SK-N-SH (cell line): ENCODE measurements at regions not wholly inside any gene's neighbourhood (a gene's known extent, or its start where the extent isn't known, plus 50 kb on each side); places are given as distances from the start of the nearest gene placed in this dataset.
A peak's percentile ranks its signal among the peaks of the same experiment; 100 is the strongest.

Experiments used
- CTCF ChIA-PET: fragments of 300-600, 350-600 bp; formaldehyde crosslinking; extraction: SDS; loops from one replicate; lab custom pipeline; 2021; lab: Yijun Ruan, JAX
- POLR2A ChIA-PET: fragments of 350-600 bp; sonication (Branson Sonifier 250); formaldehyde crosslinking; extraction: SDS; loops from one replicate; lab custom pipeline; 2020; ENCODE audit warnings: antibody characterized with exemption, inconsistent platforms; lab: Yijun Ruan, JAX
- DNase-seq: peaks from one replicate; pipeline ENCODE4 v3.0.0; 2012
- H2AFZ ChIP-seq: fragments of 200-600 bp; sonication (generic); 2 replicates; pipeline ENCODE4 v1.8.1; 2016; ENCODE audit warnings: antibody characterized with exemption, mild to moderate bottlenecking, low read depth
- H3F3A ChIP-seq: fragments of 200-600 bp; sonication (generic); replicated peaks from 2 replicates; pipeline ENCODE3; 2016; ENCODE audit warnings: antibody characterized with exemption, mild to moderate bottlenecking; ENCODE audit not compliant: insufficient read depth
- H3K27ac ChIP-seq, 2 experiments: fragments of 200-500 bp in 1 of 2; fragments of 200-600 bp in 1 of 2; sonication (Bioruptor generic) in 1 of 2; sonication (generic), shearing (Covaris generic) in 1 of 2; 2 replicates each; pipeline versions ENCODE4 v1.5.1 to v1.6.1; 2014 to 2016; ENCODE audit warnings: low read depth in 2 of 2, inconsistent platforms in 1 of 2, low read length in 1 of 2, mild to moderate bottlenecking in 1 of 2, mixed read lengths in 1 of 2
- H3K27me3 ChIP-seq: fragments of 200-600 bp; sonication (generic), shearing (Covaris generic); 2 replicates; pipeline ENCODE4 v1.6.1; 2016; ENCODE audit warnings: mixed run types; ENCODE audit not compliant: insufficient read depth
- H3K36me3 ChIP-seq, 2 experiments: fragments of 200-500 bp in 1 of 2; fragments of 200-600 bp in 1 of 2; sonication (Bioruptor generic) in 1 of 2; sonication (generic) in 1 of 2; replicated peaks in 1 of 2; 2 replicates each; pipeline versions ENCODE3 to v1.5.1; 2014 to 2016; ENCODE audit warnings: low read length in 1 of 2, mild to moderate bottlenecking in 1 of 2; ENCODE audit not compliant: insufficient read depth in 2 of 2, control insufficient read depth in 1 of 2
- H3K4me1 ChIP-seq, 2 experiments: fragments of 200-500 bp in 1 of 2; fragments of 200-600 bp in 1 of 2; sonication (Bioruptor generic) in 1 of 2; sonication (generic), shearing (Covaris generic) in 1 of 2; 2 replicates each; pipeline versions ENCODE4 v1.5.1 to v1.6.1; 2014 to 2016; ENCODE audit warnings: low read depth in 1 of 2, low read length in 1 of 2, mixed run types in 1 of 2; ENCODE audit not compliant: insufficient read depth in 2 of 2, control insufficient read depth in 1 of 2
- H3K4me2 ChIP-seq: fragments of 200-600 bp; sonication (generic), shearing (Covaris generic); 2 replicates; pipeline ENCODE4 v1.6.1; 2017; ENCODE audit warnings: mixed run types
- H3K4me3 ChIP-seq, 2 experiments: fragments of 200-500 bp in 1 of 2; fragments of 200-600 bp in 1 of 2; sonication (Bioruptor generic) in 1 of 2; sonication (generic), shearing (Covaris generic) in 1 of 2; 2 replicates each; pipeline versions ENCODE4 v1.5.1 to v1.8.1; 2014 to 2016; ENCODE audit warnings: low read depth in 2 of 2, inconsistent platforms in 1 of 2, low read length in 1 of 2, mild to moderate bottlenecking in 1 of 2, mixed read lengths in 1 of 2, moderate library complexity in 1 of 2
- H3K79me2 ChIP-seq: fragments of 200-600 bp; sonication (generic); 2 replicates; pipeline ENCODE4 v1.8.1; 2017; ENCODE audit warnings: mild to moderate bottlenecking; ENCODE audit not compliant: insufficient read depth
- H3K9ac ChIP-seq: fragments of 200-600 bp; sonication (generic); 2 replicates; pipeline ENCODE4 v1.6.1; 2017; ENCODE audit warnings: mixed run types
- H3K9me2 ChIP-seq: fragments of 200-600 bp; sonication (generic); 2 replicates; pipeline ENCODE4 v1.6.1; 2017; ENCODE audit warnings: mixed run types
- H3K9me3 ChIP-seq: fragments of 200-600 bp; sonication (generic); 2 replicates; pipeline ENCODE4 v1.6.1; 2017; ENCODE audit warnings: mixed run types, mild to moderate bottlenecking, moderate library complexity
- H4K20me1 ChIP-seq: fragments of 200-600 bp; sonication (generic); 2 replicates; pipeline ENCODE4 v1.6.1; 2017; ENCODE audit warnings: mild to moderate bottlenecking, mixed run types; ENCODE audit not compliant: insufficient read depth
- CHD2 ChIP-seq: fragments of 150-350 bp; IDR thresholded peaks from 2 replicates; pipeline ENCODE4 v1.6.1; 2018; ENCODE audit warnings: low read length; ENCODE audit not compliant: partially characterized antibody
- FOXJ3 ChIP-seq: sonication (generic); formaldehyde crosslinking; IDR thresholded peaks from 2 replicates; pipeline ENCODE4 v1.5.1; 2020; ENCODE audit warnings: mild to moderate bottlenecking, missing genetic modification reagents
- FOXM1 ChIP-seq: IDR thresholded peaks from 2 replicates; pipeline ENCODE4 v1.4.0; 2012; ENCODE audit warnings: low read depth, mild to moderate bottlenecking
- GABPA ChIP-seq: IDR thresholded peaks from 2 replicates; pipeline ENCODE4 v1.4.0; 2012; ENCODE audit warnings: low read depth, mild to moderate bottlenecking
- MEF2A ChIP-seq: IDR thresholded peaks from 2 replicates; pipeline ENCODE4 v1.4.0; 2012; ENCODE audit warnings: low read depth, borderline replicate concordance
- POLR2AphosphoS5 ChIP-seq: IDR thresholded peaks from 2 replicates; pipeline ENCODE4 v1.6.1; 2012; ENCODE audit warnings: low read depth, low read length
- RCOR1 ChIP-seq: fragments of 150-350 bp; IDR thresholded peaks from 2 replicates; pipeline ENCODE4 v1.6.1; 2017; ENCODE audit warnings: antibody characterized with exemption, low read length
- REST ChIP-seq: IDR thresholded peaks from 2 replicates; pipeline ENCODE4 v1.6.1; 2012; ENCODE audit warnings: mild to moderate bottlenecking, low read depth, low read length, moderate library complexity
- RFX5 ChIP-seq: IDR thresholded peaks from 2 replicates; pipeline ENCODE4 v1.6.1; 2012; ENCODE audit warnings: mild to moderate bottlenecking, improper control_type of control experiment, low read length
- RXRA ChIP-seq: IDR thresholded peaks from 2 replicates; pipeline ENCODE4 v1.4.0; 2012; ENCODE audit warnings: low read depth, mild to moderate bottlenecking, borderline replicate concordance
- TAF1 ChIP-seq: IDR thresholded peaks from 2 replicates; pipeline ENCODE4 v1.6.1; 2012; ENCODE audit warnings: low read depth, mild to moderate bottlenecking, low read length, moderate library complexity, borderline replicate concordance
- TCF12 ChIP-seq: IDR thresholded peaks from 2 replicates; pipeline ENCODE4 v1.4.0; 2012
- TEAD4 ChIP-seq: IDR thresholded peaks from 2 replicates; pipeline ENCODE4 v1.4.0; 2012; ENCODE audit warnings: mild to moderate bottlenecking, borderline replicate concordance; ENCODE audit not compliant: insufficient read depth
- USF2 ChIP-seq: fragments of 150-350 bp; IDR thresholded peaks from 2 replicates; pipeline ENCODE4 v1.6.1; 2017; ENCODE audit warnings: antibody characterized with exemption, low read length, low read depth, borderline replicate concordance
- ZBTB33 ChIP-seq: IDR thresholded peaks from 2 replicates; pipeline ENCODE4 v1.4.0; 2012; ENCODE audit warnings: low read depth, borderline replicate concordance
- WGBS: methylation state at CpG from one replicate; pipeline ENCODE4 v1.1.6; 2017; ENCODE audit warnings: low lambda C conversion rate; 5-methylcytosine and 5-hydroxymethylcytosine counted together

GRCh38 chr2:26529406-26530239 is 51.7 kb upstream of the OTOF start:
- CTCF ChIA-PET, result interaction anchor here (0.6 to 1.7 kb wide), 5 partner anchors 8 to 368 kb away, joined by 3 to 8 read pairs (median 4); no protein-coding TSS in a partner anchor
- TF ChIP-seq TAF1 (no peak), RFX5 (no peak), MEF2A (no peak), FOXM1 (no peak), POLR2AphosphoS5 (no peak), FOXJ3 (CRISPR knock-in tag) (no peak), GABPA (no peak), REST (no peak), CHD2 (no peak)
- peaks cover 3 to 5% of the 10 kb centered on the region in 2 experiments; a peak in 3 of 4 replicates for H3K4me1 ChIP-seq
- no peaks in the 10 kb centered on the region for H3K36me3 ChIP-seq
- H3K27ac ChIP-seq, result peak overlapping the region in 1 of 2 experiments; percentile 51; a peak in 1 of 4 replicates
- H3K4me2 ChIP-seq, result peak overlapping the region; percentile 17; the same call in 1 of the 2 replicates
- H3F3A ChIP-seq, result no peaks in the 10 kb centered on the region
- no peaks in the 10 kb centered on the region for H3K79me2 ChIP-seq
- POLR2A ChIA-PET, result no interaction called here
- WGBS, result 74% methylated on average over 19 of the region's 20 CpGs
- no peak for DNase-seq
- H3K4me3 ChIP-seq, result no peak overlapping the region
- H3K27me3 ChIP-seq, result no peaks in the 10 kb centered on the region
- no peaks in the 10 kb centered on the region for H3K9me2 ChIP-seq
- no peak overlapping the region for H2AFZ ChIP-seq
- H4K20me1 ChIP-seq, result no peaks in the 10 kb centered on the region
- H3K9ac ChIP-seq, result no peak overlapping the region; the same call in 1 of the 2 replicates
- H3K9me3 ChIP-seq, result no peaks in the 10 kb centered on the region

- H3K9me2 ChIP-seq, result no peaks in the 10 kb centered on the region
- H3F3A ChIP-seq, result no peaks in the 10 kb centered on the region
- ChIA-PET CTCF (interaction anchor here (0.9 to 1.5 kb wide), 3 partner anchors 8 to 11 kb away, joined by 3 to 4 read pairs (median 3); no protein-coding TSS in a partner anchor), POLR2A (no interaction called here)
- no peaks in the 10 kb centered on the region for H3K27me3 ChIP-seq
- H3K4me1 ChIP-seq, result peaks cover 3 to 5% of the 10 kb centered on the region in 2 experiments; a peak in 3 of 4 replicates
- no peaks in the 10 kb centered on the region for H3K79me2 ChIP-seq
- H3K9me3 ChIP-seq, result no peaks in the 10 kb centered on the region
- H2AFZ ChIP-seq, result no peak overlapping the region
- 95% methylated on average over 3 of the region's 3 CpGs for WGBS
- H3K4me3 ChIP-seq, result no peak overlapping the region
- no peaks in the 10 kb centered on the region for H4K20me1 ChIP-seq
- H3K36me3 ChIP-seq, result no peaks in the 10 kb centered on the region
- H3K9ac ChIP-seq, result no peak overlapping the region
- no peak for DNase-seq
- H3K4me2 ChIP-seq, result no peak overlapping the region
- no peak overlapping the region for H3K27ac ChIP-seq
- TF ChIP-seq USF2 (no peak), FOXM1 (no peak), RXRA (no peak), TCF12 (no peak), MEF2A (no peak), FOXJ3 (CRISPR knock-in tag) (no peak), TEAD4 (no peak), REST (no peak), ZBTB33 (no peak), RCOR1 (no peak)
These were observed 50.9 kb upstream of the OTOF start for GRCh38 chr2:26528836-26529235.
